VCaP (cell line): ENCODE measurements at regions not wholly inside any gene's neighbourhood (a gene's known extent, or its start where the extent isn't known, plus 50 kb on each side); places are given as distances from the start of the nearest gene placed in this dataset.

Experiments used
- H3K27ac ChIP-seq: fragments of 450-650 bp; 2 replicates; pipeline ENCODE4 v1.5.1; 2017
- CTCF ChIP-seq: fragments of 450-650 bp; conservative IDR thresholded peaks from 2 replicates; pipeline ENCODE4 v1.5.1; 2017; ENCODE audit warnings: mild to moderate bottlenecking, moderate library complexity

GRCh38 chr13:99907038-99907437 is 64.5 kb downstream of the ZIC5 start:
- H3K27ac ChIP-seq, result no peak overlapping the region
- no peak for TF ChIP-seq CTCF

GRCh38 chr13:99905814-99906213 is 65.8 kb downstream of the ZIC5 start:
- TF ChIP-seq CTCF, result no peak
- no peak overlapping the region for H3K27ac ChIP-seq

GRCh38 chr13:99905224-99905623 is 66.3 kb downstream of the ZIC5 start:
- H3K27ac ChIP-seq, result no peak overlapping the region
- TF ChIP-seq CTCF, result no peak

GRCh38 chr13:99903140-99903539 is 68.4 kb downstream of the ZIC5 start:
- TF ChIP-seq CTCF, result no peak
- H3K27ac ChIP-seq, result no peak overlapping the region

GRCh38 chr13:99902657-99903056 is 68.9 kb downstream of the ZIC5 start:
- H3K27ac ChIP-seq, result no peak overlapping the region
- no peak for TF ChIP-seq CTCF

- H3K27ac ChIP-seq, result no peak overlapping the region
- TF ChIP-seq CTCF, result no peak
Measured at GRCh38 chr13:99900960-99901359, 70.6 kb downstream of the ZIC5 start.

GRCh38 chr13:99898421-99898820 is 73.1 kb downstream of the ZIC5 start:
- H3K27ac ChIP-seq, result no peak overlapping the region
- no peak for TF ChIP-seq CTCF

GRCh38 chr13:99897076-99897440 is 74.5 kb downstream of the ZIC5 start:
- TF ChIP-seq CTCF, result no peak
- no peak overlapping the region for H3K27ac ChIP-seq
